Smooth muscle cell (in vitro differentiated cells): ENCODE measurements at regions not wholly inside any gene's neighbourhood (a gene's known extent, or its start where the extent isn't known, plus 50 kb on each side); places are given as distances from the start of the nearest gene placed in this dataset.

Source experiments
- DNase-seq: peaks from one replicate; lab custom pipeline; 2025; ENCODE audit not compliant: unreplicated experiment; lab: John Stamatoyannopoulos, UW
- H2AFZ ChIP-seq: fragments of 200-600 bp; sonication (generic); 2 replicates; pipeline ENCODE4 v1.6.0; 2016; ENCODE audit warnings: antibody characterized with exemption, low read depth, mild to moderate bottlenecking
- H3F3A ChIP-seq: fragments of 200-600 bp; sonication (generic); 2 replicates; pipeline ENCODE4 v1.6.0; 2017; ENCODE audit warnings: antibody characterized with exemption, low read depth
- H3K27ac ChIP-seq: fragments of 200-600 bp; sonication (generic); 2 replicates; pipeline ENCODE4 v1.5.1; 2016; ENCODE audit warnings: low read depth, mild to moderate bottlenecking
- H3K27me3 ChIP-seq: fragments of 200-600 bp; sonication (generic); 2 replicates; pipeline ENCODE4 v1.6.1; 2016; ENCODE audit warnings: low read depth, mild to moderate bottlenecking
- H3K36me3 ChIP-seq: fragments of 200-600 bp; sonication (generic); 2 replicates; pipeline ENCODE4 v1.5.1; 2016; ENCODE audit warnings: low read depth
- H3K4me1 ChIP-seq: fragments of 200-600 bp; sonication (generic); 2 replicates; pipeline ENCODE4 v1.5.1; 2016; ENCODE audit warnings: low read depth
- H3K4me2 ChIP-seq: fragments of 200-600 bp; sonication (generic); 2 replicates; pipeline ENCODE4 v1.6.0; 2016; ENCODE audit warnings: mild to moderate bottlenecking
- H3K4me3 ChIP-seq: fragments of 200-600 bp; sonication (generic); 2 replicates; pipeline ENCODE4 v1.5.1; 2016; ENCODE audit warnings: mild to moderate bottlenecking
- H3K79me2 ChIP-seq: fragments of 200-600 bp; sonication (generic); 2 replicates; pipeline ENCODE4 v1.6.0; 2016; ENCODE audit warnings: low read depth, mild to moderate bottlenecking
- H3K9ac ChIP-seq: fragments of 200-600 bp; sonication (generic); 2 replicates; pipeline ENCODE4 v1.6.0; 2016; ENCODE audit warnings: low read depth
- H3K9me3 ChIP-seq: fragments of 200-600 bp; sonication (generic); replicated peaks from 2 replicates; pipeline ENCODE4 v1.5.1; 2016; ENCODE audit warnings: low read depth
- H4K20me1 ChIP-seq: fragments of 200-600 bp; sonication (generic); 2 replicates; pipeline ENCODE4 v1.6.0; 2016; ENCODE audit warnings: low read depth
- WGBS: methylation state at CpG from one replicate; pipeline ENCODE4 v1.1.7; 2016; ENCODE audit warnings: low lambda C conversion rate; 5-methylcytosine and 5-hydroxymethylcytosine counted together
- TF ChIP-seq, protein P1 (sequence below): fragments of 200-600 bp; sonication (generic); IDR thresholded peaks from 2 replicates; pipeline ENCODE4 v1.5.1; 2017; ENCODE audit warnings: borderline replicate concordance, mild to moderate bottlenecking, antibody characterized with exemption; ENCODE audit not compliant: insufficient read depth, poor library complexity, severe bottlenecking

DNA sequence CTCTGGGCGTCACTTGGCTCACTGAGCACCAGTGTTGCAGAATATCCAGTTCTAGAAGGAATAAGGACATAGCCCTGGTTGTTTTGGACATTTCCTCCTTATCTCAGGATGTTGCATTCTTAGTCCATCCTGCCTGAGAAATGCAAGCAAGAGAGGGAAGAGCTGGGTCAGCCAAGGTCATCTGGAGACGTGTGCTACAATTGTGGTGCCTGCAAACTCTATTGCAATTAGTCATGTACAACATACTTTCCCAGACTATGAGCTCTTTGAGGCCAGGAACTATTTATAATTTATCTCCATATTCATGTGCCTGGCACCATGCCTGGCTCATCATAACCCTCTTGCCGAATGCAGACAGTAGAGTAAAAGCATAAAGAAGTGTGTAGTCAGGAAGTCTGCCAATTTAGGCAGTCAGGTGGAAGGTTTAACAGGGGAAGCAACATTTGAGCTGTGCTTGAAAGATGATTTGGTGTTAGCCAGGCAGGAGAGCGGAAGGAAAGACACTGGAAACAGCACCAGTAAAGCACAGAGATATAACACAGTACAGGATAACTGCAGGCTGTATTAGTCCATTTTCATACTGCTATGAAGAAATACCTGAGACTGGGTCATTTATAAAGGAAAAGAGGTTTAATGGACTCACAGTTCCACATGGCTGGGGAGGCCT is 129.4 kb upstream of the PAX6 start:
- no peak overlapping the region for H3K27ac ChIP-seq
- WGBS, result 71% methylated on average over 4 of the region's 4 CpGs
- peaks cover 3% of the 10 kb centered on the region for H3K4me1 ChIP-seq
- no peaks in the 10 kb centered on the region for H3K36me3 ChIP-seq
- TF ChIP-seq, protein P1, sequence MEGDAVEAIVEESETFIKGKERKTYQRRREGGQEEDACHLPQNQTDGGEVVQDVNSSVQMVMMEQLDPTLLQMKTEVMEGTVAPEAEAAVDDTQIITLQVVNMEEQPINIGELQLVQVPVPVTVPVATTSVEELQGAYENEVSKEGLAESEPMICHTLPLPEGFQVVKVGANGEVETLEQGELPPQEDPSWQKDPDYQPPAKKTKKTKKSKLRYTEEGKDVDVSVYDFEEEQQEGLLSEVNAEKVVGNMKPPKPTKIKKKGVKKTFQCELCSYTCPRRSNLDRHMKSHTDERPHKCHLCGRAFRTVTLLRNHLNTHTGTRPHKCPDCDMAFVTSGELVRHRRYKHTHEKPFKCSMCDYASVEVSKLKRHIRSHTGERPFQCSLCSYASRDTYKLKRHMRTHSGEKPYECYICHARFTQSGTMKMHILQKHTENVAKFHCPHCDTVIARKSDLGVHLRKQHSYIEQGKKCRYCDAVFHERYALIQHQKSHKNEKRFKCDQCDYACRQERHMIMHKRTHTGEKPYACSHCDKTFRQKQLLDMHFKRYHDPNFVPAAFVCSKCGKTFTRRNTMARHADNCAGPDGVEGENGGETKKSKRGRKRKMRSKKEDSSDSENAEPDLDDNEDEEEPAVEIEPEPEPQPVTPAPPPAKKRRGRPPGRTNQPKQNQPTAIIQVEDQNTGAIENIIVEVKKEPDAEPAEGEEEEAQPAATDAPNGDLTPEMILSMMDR, result no peak
- H3K9ac ChIP-seq, result no peak overlapping the region
- no peak overlapping the region for H2AFZ ChIP-seq
- no peaks in the 10 kb centered on the region for H3K9me3 ChIP-seq
- no peaks in the 10 kb centered on the region for H3K79me2 ChIP-seq
- no peaks in the 10 kb centered on the region for H3K27me3 ChIP-seq
- DNase-seq, result no peak
- H3F3A ChIP-seq, result no peaks in the 10 kb centered on the region
- no peak overlapping the region for H3K4me3 ChIP-seq
- no peaks in the 10 kb centered on the region for H4K20me1 ChIP-seq
- H3K4me2 ChIP-seq, result no peak overlapping the region

DNA sequence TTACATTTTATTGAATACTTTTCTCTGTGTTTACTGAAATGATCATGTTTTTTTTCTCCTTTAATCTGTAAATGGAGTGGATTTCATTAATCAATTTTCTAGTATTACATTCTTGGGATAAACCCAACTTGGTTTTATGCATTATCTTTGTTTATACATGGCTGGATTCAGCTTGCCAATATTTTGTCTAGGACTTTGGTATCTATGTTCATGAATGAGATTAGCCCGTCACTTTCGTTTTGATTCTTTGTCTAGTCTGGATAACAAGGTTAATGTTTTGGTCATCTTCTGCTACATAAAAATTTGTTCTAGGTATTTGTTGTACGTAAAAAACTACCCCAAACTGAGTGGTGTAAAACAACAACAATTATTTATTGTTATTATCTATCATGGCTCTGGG is 127.9 kb upstream of the PAX6 start:
- Histone ChIP-seq H3K4me2 (no peak overlapping the region), H3K4me1 (peaks cover 3% of the 10 kb centered on the region), H3K79me2 (no peaks in the 10 kb centered on the region), H3K27ac (no peak overlapping the region), H3K9ac (no peak overlapping the region), H2AFZ (no peak overlapping the region), H3K9me3 (no peaks in the 10 kb centered on the region), H4K20me1 (no peaks in the 10 kb centered on the region), H3F3A (no peaks in the 10 kb centered on the region), H3K4me3 (no peak overlapping the region), H3K27me3 (no peaks in the 10 kb centered on the region), H3K36me3 (no peaks in the 10 kb centered on the region)
- no peak for DNase-seq
- whole genome bisulfite sequencing, result 74% methylated on average over 3 of the region's 3 CpGs
- TF ChIP-seq, protein P1, result no peak

DNA sequence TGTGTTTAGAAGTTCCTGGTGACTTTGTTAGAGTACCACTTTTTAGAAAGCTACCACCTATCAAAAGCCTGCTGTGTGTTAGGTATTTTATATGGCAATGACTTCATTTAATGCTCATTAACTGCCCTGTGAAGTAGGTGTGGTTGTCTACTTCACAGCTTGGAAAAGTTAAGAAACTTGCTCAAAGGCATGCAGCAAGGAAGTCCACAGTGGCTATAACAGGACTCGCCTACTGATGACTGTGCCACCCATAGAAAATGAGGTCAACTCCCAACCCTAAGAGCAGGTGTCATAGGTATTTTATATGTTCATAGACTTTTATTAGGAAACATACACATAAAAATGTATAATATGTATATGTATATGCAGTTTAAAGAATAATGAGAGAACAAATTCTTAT is 125.2 kb upstream of the PAX6 start:
- Histone ChIP-seq H3K27ac (no peak overlapping the region), H2AFZ (no peak overlapping the region), H3K4me2 (no peak overlapping the region), H3F3A (no peaks in the 10 kb centered on the region), H3K79me2 (no peaks in the 10 kb centered on the region), H3K4me3 (no peak overlapping the region), H3K27me3 (no peaks in the 10 kb centered on the region), H3K36me3 (no peaks in the 10 kb centered on the region), H3K9ac (no peak overlapping the region), H4K20me1 (no peaks in the 10 kb centered on the region), H3K9me3 (no peaks in the 10 kb centered on the region), H3K4me1 (no peaks in the 10 kb centered on the region)
- no peak for DNase-seq
- TF ChIP-seq, protein P1, result no peak
- 90% methylated on average over 1 of the region's 1 CpG for WGBS

DNA sequence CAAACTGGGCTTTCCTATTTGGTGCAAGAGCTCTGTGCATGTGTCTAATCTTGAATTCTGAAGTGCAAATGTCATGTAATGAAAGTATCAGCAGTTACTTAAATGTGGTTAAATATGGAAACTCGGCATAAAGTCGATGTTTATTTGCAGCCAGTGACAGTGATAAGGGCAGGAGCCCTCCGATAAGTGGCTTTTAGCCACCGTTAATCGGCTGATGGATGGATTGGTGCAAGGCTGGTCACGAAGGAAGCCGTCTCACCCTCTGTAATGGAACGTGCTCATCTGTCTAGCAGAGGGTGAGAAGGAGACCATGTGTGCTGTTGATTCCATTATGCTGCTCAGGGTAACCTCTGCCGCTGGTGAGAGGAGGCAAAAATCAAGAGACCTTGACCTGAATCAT is 121.8 kb upstream of the PAX6 start:
- no peak overlapping the region for H3K9ac ChIP-seq
- no peaks in the 10 kb centered on the region for H3K27me3 ChIP-seq
- no peak overlapping the region for H3K4me2 ChIP-seq
- no peaks in the 10 kb centered on the region for H3K9me3 ChIP-seq
- TF ChIP-seq, protein P1, result no peak
- H3K4me1 ChIP-seq, result no peaks in the 10 kb centered on the region
- no peaks in the 10 kb centered on the region for H3K36me3 ChIP-seq
- WGBS, result 73% methylated on average over 9 of the region's 9 CpGs
- H3F3A ChIP-seq, result no peaks in the 10 kb centered on the region
- H4K20me1 ChIP-seq, result no peaks in the 10 kb centered on the region
- no peak overlapping the region for H2AFZ ChIP-seq
- H3K4me3 ChIP-seq, result no peak overlapping the region
- DNase-seq, result no peak
- H3K27ac ChIP-seq, result no peak overlapping the region
- H3K79me2 ChIP-seq, result no peaks in the 10 kb centered on the region
